Fibroblast of the aortic adventitia (primary cell): ENCODE measurements at regions not wholly inside any gene's neighbourhood (a gene's known extent, or its start where the extent isn't known, plus 50 kb on each side); places are given as distances from the start of the nearest gene placed in this dataset.

ENCODE experiments used
- DNase-seq: peaks from one replicate; pipeline ENCODE4 v3.0.0-alpha.2; 2010; ENCODE audit warnings: low read depth
- H3K4me3 ChIP-seq: 2 replicates; pipeline ENCODE4 v1.5.1; 2011; ENCODE audit warnings: low read depth, mild to moderate bottlenecking, control low read depth, low read length, moderate library complexity
- TF ChIP-seq, protein P1 (sequence below): IDR thresholded peaks from 2 replicates; pipeline ENCODE4 v1.5.1; 2011; ENCODE audit warnings: mild to moderate bottlenecking, low read length, control low read depth, inconsistent platforms; ENCODE audit not compliant: insufficient read depth

DNA sequence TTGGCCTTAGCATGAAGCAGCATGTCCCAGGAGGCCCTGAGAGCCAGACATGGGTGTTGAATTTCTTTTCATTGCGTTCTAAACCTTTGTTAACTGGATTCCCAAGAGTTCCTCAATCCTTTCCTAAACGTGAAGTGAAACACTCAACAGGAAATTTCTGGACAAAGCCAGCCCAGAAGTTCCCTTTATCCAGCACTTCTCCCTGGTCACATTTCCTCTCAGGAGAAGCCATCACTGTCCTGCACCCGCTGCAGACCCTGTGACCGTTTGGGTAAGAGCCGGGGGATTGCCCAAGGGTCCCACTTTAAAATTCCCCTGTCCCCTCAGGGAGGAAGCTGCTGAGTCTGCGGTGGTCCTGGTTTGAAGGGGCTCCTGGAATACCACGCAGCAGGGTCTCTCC lies 88.0 kb upstream of the ZPBP start:
- no peak for DNase-seq
- no peak overlapping the region for H3K4me3 ChIP-seq
- TF ChIP-seq, protein P1, sequence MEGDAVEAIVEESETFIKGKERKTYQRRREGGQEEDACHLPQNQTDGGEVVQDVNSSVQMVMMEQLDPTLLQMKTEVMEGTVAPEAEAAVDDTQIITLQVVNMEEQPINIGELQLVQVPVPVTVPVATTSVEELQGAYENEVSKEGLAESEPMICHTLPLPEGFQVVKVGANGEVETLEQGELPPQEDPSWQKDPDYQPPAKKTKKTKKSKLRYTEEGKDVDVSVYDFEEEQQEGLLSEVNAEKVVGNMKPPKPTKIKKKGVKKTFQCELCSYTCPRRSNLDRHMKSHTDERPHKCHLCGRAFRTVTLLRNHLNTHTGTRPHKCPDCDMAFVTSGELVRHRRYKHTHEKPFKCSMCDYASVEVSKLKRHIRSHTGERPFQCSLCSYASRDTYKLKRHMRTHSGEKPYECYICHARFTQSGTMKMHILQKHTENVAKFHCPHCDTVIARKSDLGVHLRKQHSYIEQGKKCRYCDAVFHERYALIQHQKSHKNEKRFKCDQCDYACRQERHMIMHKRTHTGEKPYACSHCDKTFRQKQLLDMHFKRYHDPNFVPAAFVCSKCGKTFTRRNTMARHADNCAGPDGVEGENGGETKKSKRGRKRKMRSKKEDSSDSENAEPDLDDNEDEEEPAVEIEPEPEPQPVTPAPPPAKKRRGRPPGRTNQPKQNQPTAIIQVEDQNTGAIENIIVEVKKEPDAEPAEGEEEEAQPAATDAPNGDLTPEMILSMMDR: no peak

DNA sequence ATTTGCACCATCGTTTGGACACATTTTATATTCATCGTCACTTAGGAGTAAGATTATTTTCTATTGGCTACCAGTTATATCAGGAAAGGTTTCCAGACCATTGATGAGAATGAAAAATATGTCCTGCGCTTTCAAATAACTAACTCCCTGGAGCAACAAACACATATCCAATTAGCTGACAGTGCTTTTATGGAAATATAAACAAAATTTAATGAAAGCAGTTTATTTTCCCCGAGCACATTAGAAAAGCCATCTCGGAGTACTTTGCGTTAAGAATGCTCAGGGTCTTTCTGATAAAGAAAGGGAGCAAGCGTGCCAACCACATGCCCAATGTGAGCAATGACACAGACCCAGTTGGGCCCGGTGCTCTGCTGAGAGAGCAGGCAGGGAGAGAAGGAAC lies 85.1 kb upstream of the ZPBP start:
- DNase-seq: no peak
- TF ChIP-seq, protein P1: no peak
- no peak overlapping the region for H3K4me3 ChIP-seq

DNA sequence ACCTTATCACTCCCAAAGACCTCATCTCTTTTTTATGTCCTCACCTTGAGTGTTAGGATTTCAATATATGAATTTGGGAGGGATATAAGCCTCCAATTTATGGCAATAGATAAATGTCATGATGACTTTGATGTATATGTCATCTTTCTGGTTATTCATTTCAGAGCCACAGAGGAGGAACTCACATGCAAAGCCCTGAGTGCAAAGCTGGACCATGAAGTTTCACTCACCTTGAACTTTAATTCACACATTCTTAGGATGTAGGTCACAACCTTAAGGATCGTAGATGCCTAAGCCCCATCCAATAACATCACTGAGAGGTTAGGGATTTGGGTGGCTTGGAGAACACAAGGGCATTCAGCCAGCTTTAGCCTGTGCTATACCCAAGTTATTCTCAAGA lies 81.9 kb upstream of the ZPBP start:
- H3K4me3 ChIP-seq: no peak overlapping the region
- TF ChIP-seq, protein P1: no peak
- DNase-seq: no peak

DNA sequence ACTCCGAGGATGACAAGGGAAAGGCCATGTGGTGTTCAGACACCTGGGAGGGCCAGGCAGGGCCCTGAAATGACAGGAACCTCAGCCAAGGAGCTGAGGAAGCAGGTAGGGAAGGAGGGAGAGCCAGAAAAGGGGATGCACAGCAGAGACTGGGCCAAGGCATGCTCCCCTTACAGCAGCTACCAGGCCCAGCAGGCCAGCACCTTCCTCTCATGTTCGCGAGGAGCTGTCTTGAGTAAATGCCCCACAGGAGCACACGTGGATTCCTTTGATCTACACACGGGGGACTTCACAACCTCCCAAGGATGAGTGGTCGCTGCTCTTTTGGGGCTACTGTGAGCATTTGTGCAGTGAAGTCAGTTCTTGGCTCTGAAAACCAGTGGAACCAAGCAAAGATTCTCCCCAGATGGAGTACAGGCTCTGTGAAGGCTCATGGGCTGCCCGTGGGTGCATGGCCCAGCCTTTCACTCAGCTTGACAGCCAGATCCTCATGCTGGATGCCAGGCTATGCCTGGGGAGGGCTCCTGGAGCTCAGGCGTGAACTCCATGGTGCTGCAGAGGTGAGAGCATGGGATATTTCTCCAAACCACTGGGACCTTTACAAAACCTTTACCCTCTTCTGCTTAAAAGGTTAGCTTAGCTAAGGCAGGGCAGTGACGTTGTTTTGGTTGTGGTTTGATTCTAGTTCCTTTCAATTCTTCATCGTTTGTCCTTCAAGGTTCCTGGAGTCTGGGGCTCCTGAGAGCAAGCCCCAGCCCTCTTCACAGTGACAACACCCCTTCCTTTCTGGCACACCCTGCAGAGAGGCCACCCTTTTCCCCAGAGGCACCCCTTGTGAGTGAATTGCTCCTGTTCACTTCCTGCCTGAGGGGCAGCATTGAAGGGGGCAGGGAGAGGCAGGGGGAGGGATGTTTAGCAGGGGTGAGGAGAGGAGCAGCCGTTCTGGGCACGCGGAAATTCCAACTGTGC lies 74.2 kb upstream of the ZPBP start:
- no peak overlapping the region for H3K4me3 ChIP-seq

DNA sequence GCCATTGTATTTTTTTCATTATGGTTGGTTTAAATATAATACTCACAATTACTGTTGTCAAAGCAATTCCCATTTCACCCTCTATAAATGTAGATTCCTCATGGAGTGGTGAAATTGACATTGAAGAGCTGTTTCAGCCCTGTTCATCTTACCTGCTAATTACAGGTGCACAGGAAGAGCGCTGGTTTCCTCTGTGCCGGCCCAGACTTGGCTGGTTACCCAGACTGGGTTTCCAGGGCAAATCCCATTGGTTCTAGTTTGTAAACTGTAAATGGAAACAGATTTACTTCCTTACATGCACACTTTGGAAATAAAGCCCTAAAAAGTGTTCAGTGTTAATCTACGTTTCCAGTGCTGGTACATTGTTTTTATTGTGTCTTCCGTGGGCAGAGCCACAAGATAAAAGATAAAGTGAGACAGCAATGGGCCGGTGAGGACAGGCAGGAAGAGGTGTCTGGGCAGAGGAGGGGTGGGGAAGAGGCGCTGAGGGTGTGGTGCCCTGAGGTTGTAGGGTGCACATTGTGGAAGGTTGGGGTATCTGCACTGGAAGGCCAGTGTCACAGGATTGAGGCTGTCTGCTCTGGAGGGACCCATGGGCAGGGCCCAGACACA lies 71.6 kb upstream of the ZPBP start:
- DNase-seq: no peak
- no peak overlapping the region for H3K4me3 ChIP-seq
- TF ChIP-seq, protein P1: no peak

More for the DNA sequence above, 74.2 kb upstream of the ZPBP start:
- TF ChIP-seq, protein P1: no peak
- no peak for DNase-seq

DNA sequence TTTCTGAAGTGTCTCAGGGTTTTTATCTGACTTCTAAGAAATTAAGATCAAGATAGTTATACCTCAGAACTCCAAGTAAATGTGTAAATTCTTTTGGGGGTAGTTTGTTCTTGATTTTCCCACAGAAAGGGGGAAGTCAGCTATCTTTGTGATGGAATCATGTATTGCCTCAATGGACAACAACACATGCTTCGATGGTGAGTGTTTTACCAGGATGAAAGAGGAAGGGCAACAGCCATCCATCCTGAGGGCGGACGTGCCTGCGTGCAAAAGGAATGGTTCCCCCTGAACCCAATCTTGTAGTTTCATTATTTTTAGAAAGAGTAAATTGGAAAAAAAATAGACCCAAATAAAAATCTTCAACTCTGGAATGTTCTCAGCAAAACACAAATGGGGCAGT lies 67.2 kb upstream of the ZPBP start:
- TF ChIP-seq, protein P1: no peak
- no peak for DNase-seq
- H3K4me3 ChIP-seq: no peak overlapping the region
